ENCODE measurements at regions not wholly inside any gene's neighbourhood (a gene's known extent, or its start where the extent isn't known, plus 50 kb on each side); places are given as distances from the start of the nearest gene placed in this dataset.

- TF ChIP-seq ELK1 (IDR thresholded peaks at IDR 0.05; ENCODE audit: low read depth, low read length): no peak
- TF ChIP-seq CTCF (IDR thresholded peaks at IDR 0.05): no peak
- TF ChIP-seq FOSL2 (IDR thresholded peaks at IDR 0.05): no peak
- no peak for TF ChIP-seq FOSL2 (CRISPR knock-in tag; IDR thresholded peaks at IDR 0.05)
- TF ChIP-seq JUN (IDR thresholded peaks at IDR 0.05): no peak
- no peak for TF ChIP-seq MYC (IDR thresholded peaks at IDR 0.05; ENCODE audit: borderline replicate concordance, low read length)
- TF ChIP-seq POLR2A (IDR thresholded peaks at IDR 0.05; ENCODE audit: low read length): no peak
- no peak for TF ChIP-seq RARB (CRISPR knock-in tag; IDR thresholded peaks at IDR 0.05)
- TF ChIP-seq CHD2 (IDR thresholded peaks at IDR 0.05; ENCODE audit: low read length, partially characterized antibody): no peak
- TF ChIP-seq TFCP2L1 (CRISPR knock-in tag; IDR thresholded peaks at IDR 0.05): no peak
- no peak for TF ChIP-seq KDM5A (IDR thresholded peaks at IDR 0.05)
- TF ChIP-seq BHLHE40 (IDR thresholded peaks at IDR 0.05; ENCODE audit: low read depth, low read length): no peak
Observed at GRCh38 chr18:56119681-56120080, 518.7 kb downstream of the TXNL1 start.
